HG03469 (cell line): ENCODE measurements at regions not wholly inside any gene's neighbourhood (a gene's known extent, or its start where the extent isn't known, plus 50 kb on each side); places are given as distances from the start of the nearest gene placed in this dataset.

Source experiments
- ATAC-seq: cut with Tn5 transposase; IDR thresholded peaks from one replicate; pipeline ENCODE4 v1.9.1; 2021; ENCODE audit warnings: mild to moderate bottlenecking, moderate library complexity, moderate number of reproducible peaks; ENCODE audit not compliant: unreplicated experiment

DNA sequence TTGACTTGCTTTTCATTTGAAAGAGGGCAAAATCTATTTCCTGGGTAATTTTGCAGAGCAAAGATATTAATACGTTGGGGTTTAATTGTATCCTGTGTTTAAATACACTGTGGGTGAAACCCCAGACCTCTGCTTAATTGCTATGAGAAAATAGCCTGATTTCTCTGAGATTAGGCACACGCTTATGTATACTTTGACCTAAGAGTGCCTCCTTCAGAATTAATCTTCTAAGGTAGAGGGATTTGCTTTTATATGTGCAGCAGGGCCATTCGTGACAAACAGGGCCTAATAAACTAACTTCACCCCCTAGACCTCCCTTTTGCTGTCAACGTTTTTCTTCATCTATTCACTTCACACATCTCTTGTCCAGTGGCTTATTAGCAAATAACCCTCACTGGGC lies 216.9 kb upstream of the ADGRL2 start:
- no peak for ATAC-seq

- ATAC-seq: no peak
Observed at GRCh38 chr1:81582467-81582986, 218.2 kb upstream of the ADGRL2 start.

GRCh38 chr1:81578867-81579266 lies 221.9 kb upstream of the ADGRL2 start:
- no peak for ATAC-seq

DNA sequence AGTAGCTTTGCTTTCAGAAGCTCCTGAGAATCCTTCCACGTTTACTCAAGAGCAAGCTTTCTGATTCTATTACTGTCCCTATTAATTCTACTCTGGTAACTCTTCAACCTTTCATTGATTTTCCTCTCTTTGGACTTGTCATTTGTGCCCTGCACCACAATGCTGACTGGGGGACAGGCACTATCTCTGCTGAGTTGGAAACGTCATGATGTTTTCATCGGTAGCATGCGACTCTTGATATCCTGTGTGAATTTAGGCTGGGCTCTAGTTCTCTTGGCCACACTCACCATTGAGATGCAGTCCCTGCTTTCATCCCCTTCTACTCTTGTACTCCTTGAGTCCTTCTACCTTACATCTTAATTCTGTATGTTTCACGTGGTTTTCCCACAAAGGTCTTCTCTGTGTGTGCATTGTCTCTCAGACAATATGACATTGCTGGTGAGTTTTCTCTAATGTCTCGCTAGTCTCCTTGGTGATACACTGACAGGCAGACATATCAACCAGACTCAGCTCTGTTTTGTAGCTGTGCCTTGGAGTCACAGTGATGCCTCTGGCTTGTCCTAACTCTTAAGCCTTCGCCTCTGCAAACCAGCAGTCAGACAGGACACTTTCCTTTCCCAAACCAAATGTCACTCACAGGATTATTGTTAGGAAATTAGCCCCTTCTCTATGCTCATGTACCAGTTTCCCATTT lies 223.6 kb upstream of the ADGRL2 start:
- no peak for ATAC-seq

GRCh38 chr1:81574408-81574807 lies 226.3 kb upstream of the ADGRL2 start:
- ATAC-seq: no peak

- no peak for ATAC-seq
Observed at GRCh38 chr1:81573458-81573857, 227.3 kb upstream of the ADGRL2 start.

GRCh38 chr1:81571946-81572345 lies 228.8 kb upstream of the ADGRL2 start:
- no peak for ATAC-seq

GRCh38 chr1:81569761-81570160 lies 231.0 kb upstream of the ADGRL2 start:
- ATAC-seq: no peak

GRCh38 chr1:81563632-81564031 lies 237.1 kb upstream of the ADGRL2 start:
- no peak for ATAC-seq

DNA sequence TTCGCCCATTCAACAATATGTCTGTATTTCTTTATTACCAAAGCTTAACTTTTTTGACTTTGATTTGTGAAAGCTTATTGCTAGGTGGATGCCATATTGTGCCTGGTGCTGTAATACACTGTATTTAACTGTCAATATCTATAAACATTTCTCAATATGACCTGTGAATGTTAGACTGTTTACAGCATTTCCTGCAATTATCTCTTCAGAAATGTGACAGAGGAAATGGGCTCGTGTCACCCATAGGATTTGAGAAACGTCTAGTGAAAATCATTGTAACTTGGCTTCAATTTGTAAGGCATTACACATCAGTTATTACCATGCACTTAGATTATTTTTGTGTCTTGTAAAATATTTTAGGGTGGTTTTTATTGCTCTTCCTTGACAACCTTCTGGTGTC lies 237.8 kb upstream of the ADGRL2 start:
- no peak for ATAC-seq

- ATAC-seq: no peak
Observed at GRCh38 chr1:81560629-81561028, 240.1 kb upstream of the ADGRL2 start.

DNA sequence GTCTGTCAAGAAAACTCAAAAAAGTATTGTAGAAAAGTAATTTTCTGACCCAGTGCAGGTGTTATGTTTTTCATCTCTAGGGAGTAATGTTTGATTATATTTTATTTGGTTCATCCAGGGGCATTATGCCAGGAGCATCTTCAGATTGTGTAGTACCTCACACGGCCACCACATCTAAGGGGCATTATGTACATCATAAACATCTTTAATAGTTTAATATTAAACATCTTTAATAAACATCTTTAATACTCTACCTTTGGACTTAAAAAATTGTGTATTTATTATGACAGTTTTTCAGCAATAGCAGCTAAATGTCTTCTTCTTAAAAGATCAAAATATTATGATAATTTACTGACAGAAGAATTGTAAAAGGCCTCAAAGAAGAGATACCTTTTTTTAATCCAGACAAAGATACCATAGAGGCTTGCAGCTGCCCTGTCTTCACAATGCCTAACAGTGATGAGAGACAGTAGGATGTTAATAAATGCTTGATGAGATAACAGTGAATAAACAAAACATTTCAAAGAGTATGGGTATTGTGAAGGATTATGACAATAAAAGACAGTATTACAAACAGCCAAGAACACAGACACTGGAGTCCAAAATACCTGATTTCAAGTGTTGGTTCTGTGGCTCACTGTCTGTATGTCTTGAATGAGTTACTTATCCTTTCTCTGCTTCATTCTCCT lies 240.9 kb upstream of the ADGRL2 start:
- ATAC-seq: no peak

DNA sequence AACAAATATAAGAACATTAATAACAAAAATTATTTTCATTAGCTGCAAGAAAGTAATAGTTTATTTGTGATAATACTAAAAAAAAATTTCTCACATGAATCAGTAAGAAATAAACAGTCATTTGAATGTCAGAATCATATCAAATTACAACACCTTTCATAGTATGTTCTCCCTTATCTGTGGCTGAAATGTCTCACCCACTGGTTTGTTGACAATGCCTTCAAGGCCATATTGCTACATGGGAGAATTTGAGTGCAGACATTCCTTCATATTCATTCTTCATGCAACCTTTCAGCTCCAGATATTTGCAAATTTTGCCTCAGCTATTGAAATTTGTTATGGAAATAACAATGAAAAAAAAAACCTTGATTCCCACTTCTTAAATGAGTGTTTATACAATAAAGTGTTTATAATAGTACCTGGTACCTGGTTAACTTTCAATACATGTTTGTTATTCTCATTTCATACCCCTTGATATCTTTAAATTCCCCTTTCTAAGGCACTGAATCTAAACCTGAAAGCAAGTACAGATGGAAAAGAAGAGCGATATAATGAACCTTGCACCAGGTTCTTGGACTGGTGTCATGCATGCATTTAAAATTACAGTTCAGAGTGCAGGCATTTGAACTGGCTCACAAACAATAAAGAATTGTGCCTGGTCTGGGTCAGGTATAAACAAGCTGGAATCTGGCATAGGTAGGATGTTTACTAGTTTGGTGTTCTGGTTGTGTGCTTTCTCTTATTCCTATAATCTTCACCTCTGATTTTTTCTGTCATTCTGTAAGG lies 242.2 kb upstream of the ADGRL2 start:
- ATAC-seq: no peak

DNA sequence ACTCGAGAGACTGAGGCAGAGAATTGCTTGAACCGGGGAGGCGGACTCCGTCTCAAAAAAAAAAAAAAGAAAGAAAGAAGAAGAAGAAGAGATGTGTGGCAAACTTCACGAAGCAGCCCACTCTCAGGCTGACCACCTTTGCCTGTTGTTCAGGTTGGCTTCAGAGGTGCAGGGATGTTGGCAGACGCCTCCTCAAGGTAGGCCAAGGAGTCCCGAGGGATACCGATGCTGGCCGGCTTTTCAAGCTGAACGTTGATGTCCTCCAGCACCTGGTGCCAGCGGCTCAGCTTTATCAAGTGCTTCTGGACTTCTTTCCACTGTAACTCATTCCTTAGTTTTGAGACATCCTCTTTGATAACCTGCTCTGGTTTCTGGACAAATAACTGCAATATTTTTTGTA lies 243.8 kb upstream of the ADGRL2 start:
- ATAC-seq: no peak

DNA sequence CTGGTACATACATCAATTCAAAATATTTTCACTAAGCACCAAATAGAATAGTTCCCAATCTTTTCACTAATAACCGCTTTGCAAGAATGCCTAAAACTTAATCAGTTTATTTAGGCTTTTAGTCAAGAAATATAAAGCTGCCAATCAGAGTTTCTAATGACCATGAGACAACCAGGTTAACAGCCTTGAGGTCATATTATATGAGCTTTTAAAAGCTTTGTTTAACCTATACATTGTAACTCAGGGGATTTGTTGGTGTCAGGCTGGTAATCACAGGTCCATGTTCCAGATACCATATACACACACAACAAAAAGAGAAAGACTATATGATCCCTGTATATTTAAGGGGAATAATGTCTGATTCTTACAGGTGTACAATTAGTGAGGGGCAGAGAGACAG lies 246.2 kb upstream of the ADGRL2 start:
- ATAC-seq: no peak

DNA sequence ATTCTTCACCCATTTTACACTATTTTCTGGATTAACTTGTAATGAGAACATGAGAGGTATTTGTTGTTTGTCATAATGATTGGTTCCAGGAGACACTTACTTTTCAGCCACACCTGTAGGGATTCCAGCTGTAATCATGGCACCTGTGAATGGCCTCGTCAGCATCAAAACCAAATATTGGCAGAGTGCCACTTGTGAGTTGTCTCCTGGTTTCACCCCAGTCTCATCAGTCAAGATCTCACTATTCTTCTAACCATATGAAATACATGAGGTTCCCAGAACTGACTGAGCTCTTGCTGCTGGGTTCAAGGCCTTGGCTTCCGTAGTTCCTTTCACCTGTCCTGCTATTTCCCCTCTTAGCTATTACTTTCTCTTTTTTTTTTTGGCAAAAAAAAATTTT lies 246.6 kb upstream of the ADGRL2 start:
- ATAC-seq: no peak

GRCh38 chr1:81553503-81553902 lies 247.2 kb upstream of the ADGRL2 start:
- ATAC-seq: no peak

GRCh38 chr1:81551946-81552345 lies 248.8 kb upstream of the ADGRL2 start:
- peak; percentile 20 for ATAC-seq

DNA sequence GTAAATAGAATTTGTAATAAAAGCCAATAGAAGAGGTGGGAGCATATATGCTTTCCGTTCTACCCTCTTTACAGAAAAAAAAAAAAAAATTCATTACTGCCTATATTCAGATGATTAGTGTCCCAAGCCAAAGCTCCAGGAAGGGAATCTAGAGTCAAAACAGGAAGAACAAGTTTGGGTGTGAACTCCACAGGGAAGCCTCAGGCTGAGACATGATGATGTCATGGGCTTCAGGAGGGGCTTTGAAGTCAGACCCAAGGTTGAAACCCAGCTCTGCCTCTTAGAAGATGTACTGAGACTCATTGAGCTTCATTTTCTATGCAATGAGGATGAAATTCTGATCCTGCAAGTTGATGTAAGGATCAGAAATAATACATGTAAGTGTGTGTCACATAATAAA lies 250.0 kb upstream of the ADGRL2 start:
- ATAC-seq: no peak

- peak; percentile 34 for ATAC-seq
Observed at GRCh38 chr1:81549588-81550127, 251.1 kb upstream of the ADGRL2 start.

DNA sequence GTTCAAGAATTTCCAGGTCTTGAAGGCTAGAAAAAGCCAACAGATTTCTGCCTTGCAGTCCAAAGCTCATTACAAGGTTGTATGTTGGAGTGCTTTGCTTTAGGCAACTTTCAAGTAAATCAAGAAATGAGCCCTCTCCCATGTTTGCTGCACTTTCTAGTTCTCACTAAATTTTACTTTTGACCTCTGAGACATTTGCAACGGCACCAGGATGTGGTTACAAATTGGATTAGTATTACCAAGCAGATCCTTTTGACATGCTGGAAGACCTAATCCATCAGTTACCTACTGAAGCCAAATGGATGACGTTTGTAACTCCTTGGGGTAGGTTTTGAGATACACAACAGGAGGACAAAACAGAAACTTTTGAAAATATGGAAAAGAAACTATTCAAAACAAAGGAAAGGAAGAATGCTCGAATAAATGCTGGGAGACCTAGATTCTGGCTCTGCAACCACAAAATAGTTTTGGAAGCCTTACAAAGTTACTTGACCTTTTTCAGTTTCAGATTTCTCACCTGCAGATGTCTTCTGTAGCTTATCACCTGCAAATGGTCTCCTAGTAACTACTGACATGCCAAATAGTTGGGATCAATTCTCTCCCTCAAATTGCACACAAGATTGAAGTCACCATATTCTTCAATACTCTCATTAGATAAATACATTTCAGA lies 251.7 kb upstream of the ADGRL2 start:
- ATAC-seq: peak; percentile 36
